ENCODE measurements at regions not wholly inside any gene's neighbourhood (a gene's known extent, or its start where the extent isn't known, plus 50 kb on each side); places are given as distances from the start of the nearest gene placed in this dataset.

- no peak for TF ChIP-seq CTCF (conservative IDR thresholded peaks at IDR 0.05)
- TF ChIP-seq ZFX (IDR thresholded peaks at IDR 0.05): no peak
Observed at GRCh38 chr2:216306868-216307267, 65.4 kb downstream of the MARCHF4 start.
